Ecto neural progenitor cell (in vitro differentiated cells): ENCODE measurements at regions not wholly inside any gene's neighbourhood (a gene's known extent, or its start where the extent isn't known, plus 50 kb on each side); places are given as distances from the start of the nearest gene placed in this dataset.
"Not testable (repeated sequence)": the region's sequence is repeated elsewhere in the genome, so short reads cannot be mapped to it uniquely, and the experiment has no call there.

Source experiments
- DNase-seq: peaks from one replicate; pipeline ENCODE4 v3.0.0-alpha.2; 2018; ENCODE audit warnings: low spot score

- no peak for DNase-seq
Observed at GRCh38 chr12:62196146-62196545, 64.1 kb upstream of the USP15 start.

GRCh38 chr12:62202861-62203260 lies 57.3 kb upstream of the USP15 start:
- not testable (repeated sequence) for DNase-seq

GRCh38 chr12:62205346-62205745 lies 54.9 kb upstream of the USP15 start:
- DNase-seq = no peak

DNA sequence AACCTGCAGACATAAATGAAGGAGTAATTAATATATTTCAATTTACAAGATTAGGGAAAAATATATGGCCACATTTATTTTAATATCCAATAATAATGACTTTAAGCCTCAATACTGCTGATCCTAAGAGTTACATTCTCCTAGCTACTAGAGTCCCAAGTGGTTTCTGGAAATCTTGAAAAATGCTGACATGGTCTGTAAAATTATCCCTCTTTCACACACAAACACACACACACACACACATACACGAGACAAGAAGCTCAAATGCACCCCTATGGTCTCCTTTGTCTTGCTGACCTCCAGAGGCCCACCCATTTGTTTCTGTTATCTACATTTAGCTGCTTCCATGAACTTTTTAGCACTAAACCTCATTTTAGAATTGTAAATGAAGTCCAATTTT lies 53.0 kb upstream of the USP15 start:
- no peak for DNase-seq
